Kidney epithelial cell (primary cell): ENCODE measurements at regions not wholly inside any gene's neighbourhood (a gene's known extent, or its start where the extent isn't known, plus 50 kb on each side); places are given as distances from the start of the nearest gene placed in this dataset.
"Not testable (repeated sequence)": the region's sequence is repeated elsewhere in the genome, so short reads cannot be mapped to it uniquely, and the experiment has no call there.

Source experiments
- DNase-seq: peaks from one replicate; pipeline ENCODE4 v3.0.0-alpha.2; 2010; ENCODE audit warnings: low read depth
- H3K27me3 ChIP-seq: 2 replicates; pipeline ENCODE4 v1.6.0; 2011; ENCODE audit warnings: low read length; ENCODE audit not compliant: control insufficient read depth, insufficient read depth
- H3K36me3 ChIP-seq: 2 replicates; pipeline ENCODE4 v1.5.1; 2011; ENCODE audit warnings: low read length; ENCODE audit not compliant: control insufficient read depth, insufficient read depth
- H3K4me3 ChIP-seq: 2 replicates; pipeline ENCODE4 v1.5.1; 2011; ENCODE audit warnings: low read depth, mild to moderate bottlenecking, control low read depth, low read length
- TF ChIP-seq, protein P1 (sequence below): IDR thresholded peaks from 2 replicates; pipeline ENCODE4 v1.5.1; 2011; ENCODE audit warnings: mild to moderate bottlenecking, moderate library complexity, low read length, control low read depth, inconsistent platforms; ENCODE audit not compliant: insufficient read depth, poor library complexity, severe bottlenecking

DNA sequence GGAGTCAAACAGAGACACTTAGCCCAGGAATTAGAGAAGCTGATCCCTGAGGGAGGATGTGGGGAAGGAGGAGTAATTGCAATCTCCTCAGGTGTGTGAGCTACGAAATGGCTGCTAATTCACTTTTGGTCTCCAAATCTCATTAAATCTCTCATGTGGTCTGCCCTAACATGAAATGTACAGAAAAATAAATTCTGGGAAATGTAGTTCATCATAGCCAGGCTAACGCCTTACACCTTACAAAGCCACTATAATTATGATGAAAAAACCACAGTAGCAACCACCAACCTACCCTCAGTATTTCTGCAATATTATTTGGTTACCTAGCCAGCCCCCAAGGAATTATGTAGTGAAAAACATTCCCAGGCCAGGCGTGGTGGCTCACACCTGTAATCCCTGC lies 354.0 kb downstream of the TMEM167A start:
- Histone ChIP-seq H3K4me3 (no peak overlapping the region), H3K27me3 (no peaks in the 10 kb centered on the region), H3K36me3 (no peaks in the 10 kb centered on the region)
- TF ChIP-seq, protein P1, sequence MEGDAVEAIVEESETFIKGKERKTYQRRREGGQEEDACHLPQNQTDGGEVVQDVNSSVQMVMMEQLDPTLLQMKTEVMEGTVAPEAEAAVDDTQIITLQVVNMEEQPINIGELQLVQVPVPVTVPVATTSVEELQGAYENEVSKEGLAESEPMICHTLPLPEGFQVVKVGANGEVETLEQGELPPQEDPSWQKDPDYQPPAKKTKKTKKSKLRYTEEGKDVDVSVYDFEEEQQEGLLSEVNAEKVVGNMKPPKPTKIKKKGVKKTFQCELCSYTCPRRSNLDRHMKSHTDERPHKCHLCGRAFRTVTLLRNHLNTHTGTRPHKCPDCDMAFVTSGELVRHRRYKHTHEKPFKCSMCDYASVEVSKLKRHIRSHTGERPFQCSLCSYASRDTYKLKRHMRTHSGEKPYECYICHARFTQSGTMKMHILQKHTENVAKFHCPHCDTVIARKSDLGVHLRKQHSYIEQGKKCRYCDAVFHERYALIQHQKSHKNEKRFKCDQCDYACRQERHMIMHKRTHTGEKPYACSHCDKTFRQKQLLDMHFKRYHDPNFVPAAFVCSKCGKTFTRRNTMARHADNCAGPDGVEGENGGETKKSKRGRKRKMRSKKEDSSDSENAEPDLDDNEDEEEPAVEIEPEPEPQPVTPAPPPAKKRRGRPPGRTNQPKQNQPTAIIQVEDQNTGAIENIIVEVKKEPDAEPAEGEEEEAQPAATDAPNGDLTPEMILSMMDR: no peak
- no peak for DNase-seq

DNA sequence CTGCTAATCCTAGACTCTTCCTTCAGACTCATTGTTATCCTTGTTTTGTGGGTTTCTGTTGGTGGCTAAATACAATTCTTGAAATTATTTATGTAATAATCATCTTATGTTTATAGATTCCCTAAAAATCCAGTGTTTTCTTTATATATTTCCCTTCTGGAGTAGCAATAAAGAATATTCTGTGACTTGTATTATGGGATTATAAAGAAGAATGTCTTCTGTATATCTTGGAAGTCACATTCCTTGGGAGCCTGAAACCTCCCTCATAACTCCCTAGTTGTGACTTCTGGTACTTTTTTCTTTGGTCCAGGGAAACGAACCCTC lies 356.1 kb downstream of the TMEM167A start:
- no peaks in the 10 kb centered on the region for H3K36me3 ChIP-seq
- no peak overlapping the region for H3K4me3 ChIP-seq
- DNase-seq: no peak
- H3K27me3 ChIP-seq: no peaks in the 10 kb centered on the region
- TF ChIP-seq, protein P1: no peak

DNA sequence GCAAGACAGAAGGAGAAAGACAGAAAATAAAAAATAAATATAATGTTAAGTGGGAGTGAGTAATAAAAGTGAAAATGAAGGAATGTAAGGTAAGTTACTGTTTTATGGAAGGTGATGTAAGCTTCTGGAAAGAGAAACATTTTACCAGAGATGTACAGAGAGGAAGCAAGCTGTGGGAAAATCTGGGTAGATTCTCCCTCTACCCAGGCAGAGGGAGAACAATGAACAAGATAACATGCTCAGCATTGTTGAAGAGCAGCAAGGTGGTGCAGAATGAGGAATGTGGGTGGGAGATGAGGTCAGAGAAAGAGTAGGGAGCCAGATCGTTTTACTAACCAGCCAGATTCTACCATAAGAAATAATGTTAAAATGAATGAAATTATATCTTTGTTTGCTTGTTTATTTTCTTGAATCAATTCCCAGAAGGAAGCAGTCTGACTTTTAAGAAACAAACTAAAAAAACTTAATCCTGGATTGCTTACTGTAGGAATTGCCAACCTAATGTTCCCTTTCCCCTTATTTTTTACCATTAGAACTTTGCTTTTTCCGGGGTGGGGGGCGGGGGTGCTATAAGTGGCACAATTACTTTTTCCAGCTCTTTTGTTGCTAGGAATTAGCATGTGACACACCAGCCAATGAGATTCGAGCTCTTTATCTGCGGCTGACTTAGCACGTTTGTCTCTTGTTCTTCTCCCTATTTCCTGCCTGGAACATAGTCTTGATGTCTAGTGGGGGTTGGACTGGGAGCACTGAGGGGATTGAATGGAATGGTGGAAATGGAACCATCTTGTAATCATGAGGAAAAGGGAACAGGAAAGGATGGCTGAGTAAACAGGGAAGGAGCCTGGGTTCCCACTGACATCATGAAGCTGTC lies 356.7 kb downstream of the TMEM167A start:
- Histone ChIP-seq H3K27me3 (no peaks in the 10 kb centered on the region), H3K36me3 (no peaks in the 10 kb centered on the region), H3K4me3 (no peak overlapping the region)
- TF ChIP-seq, protein P1: no peak
- DNase-seq: no peak

DNA sequence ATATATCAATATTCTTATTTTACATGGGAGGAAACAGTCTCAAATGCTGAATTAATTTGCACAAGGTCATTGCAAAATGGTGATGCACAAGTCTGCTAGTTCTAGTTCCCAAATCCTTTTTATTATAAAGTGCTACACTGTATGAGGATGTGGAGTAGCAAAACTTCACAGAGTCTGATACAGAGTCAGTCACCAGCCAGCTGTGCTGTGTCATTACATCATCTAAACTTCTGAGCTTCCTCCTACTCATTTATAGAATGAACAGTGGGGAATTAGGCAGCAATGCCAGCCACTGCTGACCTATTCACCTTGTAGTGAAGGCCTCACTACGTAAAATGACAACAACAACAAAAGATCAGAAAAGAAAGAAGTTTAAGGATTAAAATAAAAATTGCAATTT lies 357.8 kb downstream of the TMEM167A start:
- TF ChIP-seq, protein P1: no peak
- H3K4me3 ChIP-seq: no peak overlapping the region
- DNase-seq: no peak
- H3K36me3 ChIP-seq: no peaks in the 10 kb centered on the region
- H3K27me3 ChIP-seq: no peaks in the 10 kb centered on the region

DNA sequence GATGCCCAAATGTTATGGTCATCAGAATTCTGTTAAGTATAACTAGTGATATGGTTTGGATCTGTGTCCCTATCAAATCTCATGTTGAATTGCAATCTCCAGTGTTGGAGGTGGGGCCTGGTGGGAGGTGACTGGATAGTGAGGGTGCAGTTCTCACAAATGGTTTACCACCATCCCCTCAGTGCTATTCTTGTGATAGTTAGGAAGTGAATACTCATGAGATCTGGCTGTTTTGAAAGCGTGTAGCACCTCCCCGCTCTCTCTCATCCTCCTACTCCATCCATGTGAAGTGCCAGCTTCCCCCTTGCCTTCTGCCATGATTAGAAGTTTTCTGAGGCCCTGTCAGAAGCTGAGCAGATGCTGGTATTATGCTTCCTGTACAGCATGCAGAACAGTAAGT lies 359.5 kb downstream of the TMEM167A start:
- TF ChIP-seq, protein P1: no peak
- Histone ChIP-seq H3K4me3 (no peak overlapping the region), H3K27me3 (no peaks in the 10 kb centered on the region), H3K36me3 (no peaks in the 10 kb centered on the region)
- no peak for DNase-seq

DNA sequence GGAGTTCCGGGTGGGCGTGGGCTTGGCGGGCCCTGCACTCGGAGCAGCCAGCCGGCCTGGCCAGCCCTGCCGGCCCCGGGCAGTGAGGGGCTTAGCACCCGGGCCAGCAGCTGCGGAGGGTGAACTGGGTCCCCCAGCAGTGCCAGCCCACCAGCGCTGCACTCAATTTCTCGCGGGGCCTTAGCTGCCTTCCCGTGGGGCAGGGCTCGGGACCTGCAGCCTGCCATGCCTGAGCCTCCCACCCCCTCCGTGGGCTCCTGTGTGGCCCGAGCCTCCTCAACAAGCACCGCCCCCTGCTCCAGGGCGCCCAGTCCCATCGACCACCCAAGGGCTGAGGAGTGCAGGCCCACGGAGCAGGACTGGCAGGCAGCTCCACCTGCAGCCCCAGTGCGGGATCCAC lies 362.5 kb downstream of the TMEM167A start:
- not testable (repeated sequence) for H3K4me3 ChIP-seq, DNase-seq, H3K27me3 ChIP-seq, H3K36me3 ChIP-seq
